HG03280 (cell line): ENCODE measurements at regions not wholly inside any gene's neighbourhood (a gene's known extent, or its start where the extent isn't known, plus 50 kb on each side); places are given as distances from the start of the nearest gene placed in this dataset.

Source experiments
- ATAC-seq: cut with Tn5 transposase; IDR thresholded peaks from one replicate; pipeline ENCODE4 v1.9.1; 2021; ENCODE audit warnings: mild to moderate bottlenecking, moderate library complexity; ENCODE audit not compliant: unreplicated experiment

DNA sequence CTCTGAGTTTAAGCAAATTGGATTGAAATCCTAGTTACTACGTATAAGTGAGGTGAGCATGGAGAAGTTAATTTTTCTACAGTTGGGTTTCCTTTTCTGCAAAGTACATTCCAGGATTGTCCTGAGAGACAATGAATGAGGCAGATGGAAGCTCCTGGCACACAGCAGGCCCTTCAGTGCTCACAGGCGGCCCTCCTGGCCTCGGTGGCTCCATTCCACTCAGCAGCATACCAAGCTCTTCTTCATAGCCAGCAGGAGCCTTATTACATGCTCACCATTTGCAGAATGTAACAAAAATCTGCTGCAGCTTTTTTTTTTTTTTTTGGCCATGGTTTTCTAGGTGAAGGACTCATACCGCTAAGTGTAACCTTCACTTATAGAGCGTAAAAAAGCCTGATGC is 113.2 kb upstream of the FAM9B start:
- ATAC-seq, result no peak

GRCh38 chrX:9147726-9148125 is 113.8 kb upstream of the FAM9B start:
- no peak for ATAC-seq

- no peak for ATAC-seq
These were observed 114.9 kb upstream of the FAM9B start for GRCh38 chrX:9148615-9149399.

DNA sequence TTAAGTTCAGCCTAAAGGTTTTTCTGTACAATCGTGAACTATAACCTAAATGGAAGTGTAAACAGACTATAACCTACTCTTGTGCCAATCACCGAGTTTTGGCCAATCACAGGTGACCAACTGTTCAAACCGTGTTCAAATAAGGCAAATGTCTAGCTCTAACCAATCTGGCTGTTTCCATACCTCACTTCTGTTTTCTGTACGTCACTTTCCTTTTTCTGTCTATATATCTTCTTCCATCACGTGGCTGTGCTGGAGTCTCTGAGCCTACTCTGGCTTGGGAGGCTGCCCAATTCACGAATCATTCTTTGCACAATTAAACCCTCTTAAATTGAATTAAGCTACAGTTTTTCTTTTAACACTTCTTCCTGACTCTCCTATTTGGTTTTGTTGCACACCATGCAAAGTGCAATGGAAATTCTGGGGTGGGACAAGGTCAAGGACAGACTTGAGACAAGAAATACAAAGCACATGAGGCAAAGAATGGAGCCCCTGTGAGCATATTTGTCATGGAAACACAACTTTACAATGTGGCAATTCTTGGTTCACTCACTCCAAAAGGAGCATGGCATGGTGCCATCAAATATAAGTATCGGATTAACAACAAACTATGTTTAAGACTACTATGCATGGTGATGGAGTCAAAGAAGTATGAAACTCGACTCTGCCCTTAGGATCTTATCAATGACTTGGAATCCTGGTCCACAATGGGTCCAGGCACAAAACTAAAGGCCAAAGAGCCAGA is 115.7 kb upstream of the FAM9B start:
- ATAC-seq, result no peak

DNA sequence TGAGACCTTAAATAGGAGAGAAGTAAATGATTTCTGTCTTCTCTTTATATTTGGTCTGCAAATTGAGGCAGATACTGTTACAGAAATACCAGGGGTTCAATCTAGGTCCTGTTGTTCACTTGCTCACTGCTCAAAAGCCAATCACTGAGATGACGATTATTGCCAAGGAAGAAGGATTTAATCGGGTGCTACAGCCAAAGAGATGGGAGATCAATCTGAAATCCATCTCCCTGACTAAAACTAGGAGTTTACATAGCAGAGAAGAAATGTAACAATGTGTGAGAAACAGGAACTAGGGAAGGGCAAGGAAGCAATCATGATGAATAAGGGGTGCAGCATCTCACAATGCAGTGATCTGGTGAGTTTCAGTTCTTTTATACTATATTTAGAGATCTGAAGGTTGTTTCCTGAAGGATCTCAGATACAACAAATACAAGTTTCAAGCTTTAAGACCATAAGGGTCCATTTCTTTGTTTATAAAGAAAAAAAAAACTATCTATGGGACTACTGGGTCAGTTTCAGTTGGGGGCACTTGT is 117.9 kb upstream of the FAM9B start:
- ATAC-seq, result no peak

GRCh38 chrX:9153300-9153699 is 119.4 kb upstream of the FAM9B start:
- ATAC-seq, result no peak

GRCh38 chrX:9158611-9159010 is 124.7 kb upstream of the FAM9B start:
- ATAC-seq, result no peak

DNA sequence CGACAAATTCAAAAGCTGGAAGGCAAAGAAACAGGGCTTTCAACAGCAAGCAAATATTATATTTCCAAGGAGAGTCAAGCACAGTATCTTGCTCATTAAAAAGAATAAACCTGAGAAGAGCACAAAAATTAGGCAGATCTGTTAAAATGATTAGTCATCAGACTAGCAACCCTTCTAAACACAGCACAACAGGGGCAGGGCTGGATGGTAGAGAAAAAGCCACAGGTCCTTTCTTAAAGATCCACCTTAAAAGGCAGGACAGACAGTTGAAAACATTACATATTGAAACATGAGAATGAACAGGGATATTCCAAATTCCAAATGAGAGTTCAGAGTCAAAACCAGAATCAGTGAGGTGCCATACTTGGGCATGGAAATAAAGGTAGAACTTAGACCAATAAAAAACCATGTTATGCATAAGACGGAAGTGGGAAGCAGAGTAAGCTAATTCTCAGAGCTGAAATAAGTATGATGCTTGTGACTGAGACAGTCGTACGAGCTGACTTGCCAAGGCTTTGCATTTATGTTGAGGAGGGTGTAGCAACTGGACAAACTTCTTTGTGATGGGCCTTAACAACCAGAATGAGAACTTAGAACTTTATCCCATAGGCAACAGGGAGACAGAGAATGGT is 126.9 kb upstream of the FAM9B start:
- no peak for ATAC-seq

GRCh38 chrX:9162698-9163097 is 128.8 kb upstream of the FAM9B start:
- no peak for ATAC-seq

- no peak for ATAC-seq
These were observed 129.3 kb upstream of the FAM9B start for GRCh38 chrX:9163214-9163709.

- no peak for ATAC-seq
These were observed 130.2 kb upstream of the FAM9B start for GRCh38 chrX:9164086-9164485.

DNA sequence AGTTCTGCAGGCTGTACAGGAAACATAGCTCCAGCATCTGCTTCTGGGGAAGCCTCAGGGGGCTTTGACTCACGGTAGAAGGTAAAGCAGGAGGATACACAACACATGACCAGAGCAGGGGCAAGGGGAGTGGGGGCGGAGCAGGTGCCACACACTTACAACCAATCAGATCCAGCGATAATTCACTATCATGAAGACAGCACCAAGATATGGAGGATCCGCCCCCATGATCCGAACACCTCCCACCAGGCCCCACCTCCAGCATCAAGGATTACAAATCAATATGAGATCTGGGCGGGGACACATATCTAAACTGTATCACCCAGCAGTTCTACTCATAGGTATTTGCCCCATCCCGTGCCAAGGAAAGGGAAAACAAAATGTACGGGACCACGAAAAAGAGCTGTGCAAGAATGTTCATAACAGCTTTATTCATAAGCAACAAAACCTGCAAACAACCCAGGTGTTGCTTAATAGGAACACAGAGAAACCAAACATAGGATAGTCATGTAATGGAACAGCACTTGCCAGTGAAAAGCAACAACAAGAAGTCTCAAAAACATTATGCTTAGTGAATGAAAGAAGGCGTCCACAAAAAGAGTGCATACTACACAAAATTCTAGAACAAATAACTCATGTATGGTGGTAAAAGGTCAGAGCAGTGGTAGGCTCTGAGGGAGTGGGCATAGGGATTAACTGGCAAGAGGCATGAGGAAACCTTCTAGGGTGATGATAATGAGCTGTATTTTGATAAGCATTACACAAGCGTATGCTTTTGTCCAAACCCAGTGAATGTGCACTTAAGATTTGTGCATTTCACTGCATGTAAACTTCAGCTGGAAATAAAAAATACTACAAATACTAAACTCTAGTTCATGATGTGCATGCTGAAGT is 130.9 kb upstream of the FAM9B start:
- no peak for ATAC-seq

GRCh38 chrX:9166584-9166944 is 132.6 kb upstream of the FAM9B start:
- no peak for ATAC-seq

- no peak for ATAC-seq
These were observed 138.0 kb upstream of the FAM9B start for GRCh38 chrX:9171841-9172463.

- ATAC-seq, result no peak
These were observed 138.5 kb upstream of the FAM9B start for GRCh38 chrX:9172464-9172850.

DNA sequence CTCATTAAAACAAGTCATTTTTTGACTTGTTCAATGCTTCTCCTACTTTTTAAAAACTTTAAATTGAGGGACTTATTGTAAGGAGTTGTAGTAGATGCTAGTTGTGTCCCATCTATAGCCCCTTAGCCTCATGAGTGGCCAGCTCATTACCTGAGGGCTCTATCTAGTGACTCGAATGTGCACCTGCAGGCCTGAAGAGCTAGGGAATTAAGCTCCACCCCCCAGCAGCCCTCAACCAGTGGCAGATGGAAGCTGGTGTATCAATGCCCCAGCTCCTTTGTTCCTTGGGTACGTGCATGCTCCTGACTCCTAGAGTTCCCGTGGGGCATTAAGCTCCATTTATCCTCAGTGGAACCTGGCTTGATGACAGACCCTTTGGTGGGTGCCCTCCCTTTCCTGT is 146.7 kb upstream of the FAM9B start:
- ATAC-seq, result no peak

GRCh38 chrX:9182041-9182440 is 148.1 kb upstream of the FAM9B start:
- ATAC-seq, result no peak

DNA sequence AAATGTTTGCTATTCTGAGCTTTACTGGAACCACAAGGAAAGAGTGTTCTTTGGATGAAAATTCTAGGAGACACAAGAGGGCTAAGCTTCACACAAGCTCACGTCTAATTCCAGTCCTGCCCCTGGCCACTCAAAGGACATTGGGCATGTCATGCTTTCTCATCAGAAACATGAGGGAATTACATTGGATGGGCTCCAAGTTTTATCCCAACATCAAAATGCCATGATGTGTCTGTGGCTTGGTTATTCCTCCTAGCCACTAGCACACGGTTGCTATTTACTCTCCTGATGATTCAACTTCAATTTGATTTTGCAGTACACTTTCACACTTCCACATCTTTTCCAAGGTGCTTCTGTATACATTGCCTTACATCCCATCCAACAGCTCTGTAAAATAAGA is 149.6 kb upstream of the FAM9B start:
- ATAC-seq, result no peak

- no peak for ATAC-seq
These were observed 150.3 kb upstream of the FAM9B start for GRCh38 chrX:9184211-9184610.

GRCh38 chrX:9188117-9188516 is 154.2 kb upstream of the FAM9B start:
- no peak for ATAC-seq
